Esophagus muscularis mucosa (tissue), 3 donors: ENCODE measurements at regions not wholly inside any gene's neighbourhood (a gene's known extent, or its start where the extent isn't known, plus 50 kb on each side); places are given as distances from the start of the nearest gene placed in this dataset.

Experiments used
- POLR2AphosphoS5 ChIP-seq, 2 donors: sonication (generic); formaldehyde crosslinking; IDR thresholded peaks; one replicate each; pipeline ENCODE4 v1.6.1; 2017; ENCODE audit warnings: antibody characterized with exemption in 2 of 2
- TF ChIP-seq, protein P1 (sequence below), 3 experiments: fragments of 200-600 bp in 2 of 3; fragments of 450-650 bp in 1 of 3; sonication (generic) in 2 of 3; IDR thresholded peaks; one replicate each; pipeline ENCODE4 v1.5.1; 2017 to 2019; ENCODE audit warnings: antibody characterized with exemption in 3 of 3, mild to moderate bottlenecking in 2 of 3, moderate library complexity in 1 of 3

DNA sequence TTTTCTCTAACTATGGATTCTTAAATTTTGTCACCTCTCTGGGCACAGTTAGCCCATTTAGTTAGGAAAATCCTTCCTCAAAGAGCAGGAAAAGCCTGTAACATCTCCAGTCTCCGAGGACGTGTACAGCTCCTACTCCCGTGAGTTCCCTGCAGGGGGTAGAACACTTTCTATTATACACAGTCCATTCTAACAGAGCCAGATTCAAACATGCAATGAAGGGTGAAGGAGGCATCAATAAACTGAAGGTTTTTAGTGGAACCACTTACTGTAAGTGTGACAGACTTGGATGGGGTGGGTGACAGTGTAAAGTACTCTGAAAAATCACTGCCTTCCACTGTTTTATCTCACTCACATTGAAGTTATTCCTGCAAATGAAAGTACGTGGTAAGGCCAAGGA is 204.7 kb upstream of the DACH1 start:
- TF ChIP-seq, protein P1, sequence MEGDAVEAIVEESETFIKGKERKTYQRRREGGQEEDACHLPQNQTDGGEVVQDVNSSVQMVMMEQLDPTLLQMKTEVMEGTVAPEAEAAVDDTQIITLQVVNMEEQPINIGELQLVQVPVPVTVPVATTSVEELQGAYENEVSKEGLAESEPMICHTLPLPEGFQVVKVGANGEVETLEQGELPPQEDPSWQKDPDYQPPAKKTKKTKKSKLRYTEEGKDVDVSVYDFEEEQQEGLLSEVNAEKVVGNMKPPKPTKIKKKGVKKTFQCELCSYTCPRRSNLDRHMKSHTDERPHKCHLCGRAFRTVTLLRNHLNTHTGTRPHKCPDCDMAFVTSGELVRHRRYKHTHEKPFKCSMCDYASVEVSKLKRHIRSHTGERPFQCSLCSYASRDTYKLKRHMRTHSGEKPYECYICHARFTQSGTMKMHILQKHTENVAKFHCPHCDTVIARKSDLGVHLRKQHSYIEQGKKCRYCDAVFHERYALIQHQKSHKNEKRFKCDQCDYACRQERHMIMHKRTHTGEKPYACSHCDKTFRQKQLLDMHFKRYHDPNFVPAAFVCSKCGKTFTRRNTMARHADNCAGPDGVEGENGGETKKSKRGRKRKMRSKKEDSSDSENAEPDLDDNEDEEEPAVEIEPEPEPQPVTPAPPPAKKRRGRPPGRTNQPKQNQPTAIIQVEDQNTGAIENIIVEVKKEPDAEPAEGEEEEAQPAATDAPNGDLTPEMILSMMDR (IDR thresholded peaks at IDR 0.05), result no peak
- no peak for TF ChIP-seq POLR2AphosphoS5 (IDR thresholded peaks at IDR 0.05)
